NCI-H524 (cell line): ENCODE measurements at regions not wholly inside any gene's neighbourhood (a gene's known extent, or its start where the extent isn't known, plus 50 kb on each side); places are given as distances from the start of the nearest gene placed in this dataset.

ENCODE experiments used
- DNase-seq, 2 experiments: peaks; one replicate each; lab custom pipeline; 2025; lab: John Stamatoyannopoulos, UW

- DNase-seq: no peak
Measured at GRCh38 chr2:166560022-166560421, 66.0 kb upstream of the SCN7A start.

- no peak for DNase-seq
Measured at GRCh38 chr2:166550923-166551322, 56.9 kb upstream of the SCN7A start.

- no peak for DNase-seq
Measured at GRCh38 chr2:166545473-166545872, 51.4 kb upstream of the SCN7A start.
